Activated CD4-positive, CD25-positive, alpha-beta regulatory T cell treated with anti-CD3 and anti-CD28 coated beads, Interleukin-2, amount 50 U/mL, for 16 hours (primary cell): ENCODE measurements at regions not wholly inside any gene's neighbourhood (a gene's known extent, or its start where the extent isn't known, plus 50 kb on each side); places are given as distances from the start of the nearest gene placed in this dataset.
"Not testable (repeated sequence)": the region's sequence is repeated elsewhere in the genome, so short reads cannot be mapped to it uniquely, and the experiment has no call there.

Source experiments
- DNase-seq: peaks from one replicate; pipeline ENCODE4 v3.0.0-alpha.2; 2020; ENCODE audit warnings: low read depth, low spot score

DNA sequence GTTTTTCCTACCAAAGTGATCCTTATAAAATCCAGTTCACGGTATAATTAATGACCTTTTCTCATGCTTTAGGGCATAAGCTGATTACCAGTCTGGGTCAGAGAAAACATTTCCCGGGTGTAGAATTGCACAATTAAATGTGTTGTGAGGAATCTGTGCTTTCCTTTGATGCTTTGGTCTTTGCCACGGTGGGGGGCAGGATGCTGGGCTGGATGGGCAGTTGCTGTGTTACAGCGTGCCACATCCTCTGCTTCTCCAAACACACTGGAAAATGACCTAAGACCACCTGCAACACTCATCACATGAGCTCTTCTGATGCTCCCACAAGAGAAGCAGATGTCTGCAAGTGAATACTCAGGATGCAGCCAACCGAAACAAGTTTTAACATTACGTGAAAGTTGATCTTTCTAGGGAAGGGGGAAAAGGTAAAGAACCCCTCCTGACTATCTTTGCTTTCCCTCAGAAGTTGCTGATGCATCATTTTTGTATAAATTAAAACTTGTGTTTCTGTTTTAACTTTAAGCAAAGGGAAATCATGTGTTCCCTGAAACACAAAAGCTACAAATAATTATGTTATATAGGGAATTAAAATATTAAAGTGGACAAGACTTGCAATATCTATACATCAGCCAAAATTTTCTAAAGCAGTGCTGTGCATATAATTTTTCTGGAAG is 515.3 kb upstream of the NR5A2 start:
- DNase-seq = no peak

DNA sequence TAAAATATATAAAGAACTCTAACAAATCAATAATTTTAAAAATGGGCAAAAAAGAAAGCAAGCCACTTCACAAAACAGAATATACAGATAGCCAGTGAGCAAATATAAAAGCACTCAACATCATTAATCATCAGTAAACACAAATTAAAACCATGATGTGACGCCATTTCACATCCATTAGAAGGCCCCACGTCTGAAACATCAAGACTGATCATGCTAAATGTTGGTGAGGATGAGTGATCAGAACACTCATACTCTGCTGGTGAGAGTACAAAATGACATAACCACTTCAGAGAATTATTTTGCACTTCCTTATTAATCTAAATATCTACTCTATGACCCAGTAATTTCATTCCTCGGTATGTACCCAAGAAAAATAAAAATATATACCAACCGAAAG is 512.2 kb upstream of the NR5A2 start:
- no peak for DNase-seq

DNA sequence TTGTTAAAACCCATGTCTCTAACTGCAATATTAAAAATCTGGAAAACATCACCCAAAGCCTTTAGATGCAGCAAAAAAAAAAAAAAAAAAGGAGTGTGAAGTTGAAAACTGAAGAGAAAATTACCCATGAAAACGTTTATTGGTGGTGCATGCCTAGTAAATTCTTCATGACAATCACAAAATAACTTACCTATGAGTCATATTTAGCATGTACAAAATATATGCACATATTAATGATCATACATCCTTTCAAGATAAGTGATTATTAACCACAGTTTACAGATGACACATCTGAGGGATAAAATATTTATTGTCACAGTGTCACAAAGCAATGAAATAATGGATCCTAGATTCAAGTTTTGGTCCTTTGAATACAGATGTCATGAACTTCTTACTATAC is 505.2 kb upstream of the NR5A2 start:
- DNase-seq = no peak

DNA sequence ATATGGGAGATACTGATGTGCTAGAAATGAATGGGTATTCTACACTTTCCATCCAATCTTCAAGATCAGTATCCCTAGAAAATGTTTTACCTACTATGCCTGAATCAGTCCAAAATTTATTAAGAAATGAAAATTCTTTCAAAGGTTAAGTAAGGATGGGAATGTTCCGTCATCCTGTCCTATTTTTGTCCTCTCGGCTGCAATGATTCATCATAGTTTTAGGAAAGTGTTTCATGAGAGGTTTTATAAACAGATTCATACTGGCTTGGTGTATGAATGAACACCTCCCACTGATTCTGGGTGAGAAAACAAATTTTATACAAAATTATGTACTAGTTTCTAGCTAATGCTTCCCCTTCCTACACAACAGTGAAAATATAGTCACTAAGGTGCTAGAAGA is 504.6 kb upstream of the NR5A2 start:
- no peak for DNase-seq

DNA sequence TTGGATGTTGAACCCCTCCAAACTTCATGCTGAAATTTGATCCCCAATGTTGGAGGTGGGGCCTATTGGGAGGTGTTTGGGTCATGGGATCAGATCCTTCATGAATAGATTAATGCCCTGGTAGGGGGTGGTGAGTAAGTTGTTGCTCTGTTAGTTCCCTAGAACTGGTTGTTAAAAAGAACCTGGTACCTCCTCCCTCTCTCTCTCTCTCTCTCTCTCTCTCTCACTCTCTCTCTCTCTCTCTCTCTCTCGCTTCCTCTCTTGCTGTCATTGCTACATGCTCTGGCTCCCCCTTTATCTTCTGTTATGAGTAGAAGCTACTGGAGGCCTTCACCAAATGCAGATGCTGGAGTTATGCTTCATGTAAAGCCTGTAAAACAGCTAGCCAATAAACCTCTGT is 498.2 kb upstream of the NR5A2 start:
- no peak for DNase-seq

DNA sequence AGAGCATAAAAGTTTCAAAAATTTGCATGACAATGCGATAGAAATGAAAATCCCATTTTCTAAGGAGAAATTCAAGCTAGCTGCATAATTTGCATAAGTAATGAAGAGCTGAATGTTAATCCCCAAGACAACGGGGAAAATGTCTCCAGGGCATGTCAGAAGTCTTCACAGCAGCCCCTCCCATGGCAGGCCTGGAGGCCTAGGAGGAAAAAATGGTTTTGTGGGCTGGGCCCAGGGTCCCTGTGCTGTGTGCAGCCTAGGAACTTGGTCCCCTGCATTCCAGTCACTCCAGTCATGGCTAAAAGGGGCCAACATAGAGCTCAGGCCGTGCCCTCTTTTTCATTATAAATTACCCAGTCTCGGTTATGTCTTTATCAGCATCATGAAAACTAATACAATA is 494.1 kb upstream of the NR5A2 start:
- DNase-seq = not testable (repeated sequence)

DNA sequence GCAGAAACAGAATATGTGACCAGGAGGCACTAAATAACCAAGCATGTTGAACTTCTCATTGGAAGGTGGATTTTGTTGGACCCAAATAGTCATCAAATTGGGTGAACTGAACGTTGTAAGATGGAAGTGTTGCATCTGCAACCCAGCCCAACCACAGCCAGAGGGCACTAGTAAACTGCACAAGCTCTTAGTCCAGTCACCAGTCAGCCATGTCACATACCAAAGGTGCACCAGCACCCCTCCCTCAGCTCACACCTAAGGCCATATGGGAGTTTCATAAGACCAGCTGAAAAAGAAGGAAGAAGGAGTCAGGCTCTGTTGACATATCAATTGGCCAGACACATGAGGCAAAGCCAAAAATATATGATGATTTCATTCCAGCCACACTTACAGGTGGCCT is 481.7 kb upstream of the NR5A2 start:
- no peak for DNase-seq

DNA sequence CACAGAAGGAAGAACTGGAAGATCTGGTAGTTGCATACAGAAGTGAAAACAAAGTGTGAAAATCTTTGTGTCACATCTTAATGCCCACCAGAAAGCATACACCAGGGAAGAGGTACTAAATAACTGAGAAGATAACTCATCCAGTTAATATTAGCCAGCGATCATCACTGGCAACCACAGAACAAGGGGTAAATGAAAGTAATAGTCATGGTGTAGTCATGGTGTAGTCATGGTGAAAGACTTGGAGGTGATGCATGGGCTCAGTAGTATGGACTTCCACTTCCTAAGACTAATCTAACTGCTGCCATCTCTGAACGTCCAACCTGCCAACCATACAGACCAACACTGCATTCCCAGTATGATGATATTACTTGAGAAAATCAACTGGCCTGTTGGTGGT is 481.2 kb upstream of the NR5A2 start:
- no peak for DNase-seq

DNA sequence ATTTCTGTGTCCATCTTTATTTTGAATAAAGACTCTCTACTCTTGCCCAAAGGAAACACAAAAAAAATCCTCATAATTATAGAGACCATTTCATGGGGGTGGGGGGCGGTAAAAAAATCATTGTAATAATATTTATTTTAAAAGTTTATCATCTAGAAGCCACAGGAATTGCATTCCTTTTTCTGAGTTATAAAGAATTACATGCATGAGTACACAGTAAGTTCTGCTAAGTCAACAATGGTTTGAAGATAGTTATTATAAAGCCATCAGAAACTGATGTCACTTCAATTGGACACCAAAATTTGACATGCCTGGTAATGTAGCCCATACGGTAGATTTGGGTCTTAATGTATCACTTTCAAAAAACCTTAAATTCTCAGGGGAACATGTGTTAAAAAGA is 478.1 kb upstream of the NR5A2 start:
- DNase-seq = no peak

DNA sequence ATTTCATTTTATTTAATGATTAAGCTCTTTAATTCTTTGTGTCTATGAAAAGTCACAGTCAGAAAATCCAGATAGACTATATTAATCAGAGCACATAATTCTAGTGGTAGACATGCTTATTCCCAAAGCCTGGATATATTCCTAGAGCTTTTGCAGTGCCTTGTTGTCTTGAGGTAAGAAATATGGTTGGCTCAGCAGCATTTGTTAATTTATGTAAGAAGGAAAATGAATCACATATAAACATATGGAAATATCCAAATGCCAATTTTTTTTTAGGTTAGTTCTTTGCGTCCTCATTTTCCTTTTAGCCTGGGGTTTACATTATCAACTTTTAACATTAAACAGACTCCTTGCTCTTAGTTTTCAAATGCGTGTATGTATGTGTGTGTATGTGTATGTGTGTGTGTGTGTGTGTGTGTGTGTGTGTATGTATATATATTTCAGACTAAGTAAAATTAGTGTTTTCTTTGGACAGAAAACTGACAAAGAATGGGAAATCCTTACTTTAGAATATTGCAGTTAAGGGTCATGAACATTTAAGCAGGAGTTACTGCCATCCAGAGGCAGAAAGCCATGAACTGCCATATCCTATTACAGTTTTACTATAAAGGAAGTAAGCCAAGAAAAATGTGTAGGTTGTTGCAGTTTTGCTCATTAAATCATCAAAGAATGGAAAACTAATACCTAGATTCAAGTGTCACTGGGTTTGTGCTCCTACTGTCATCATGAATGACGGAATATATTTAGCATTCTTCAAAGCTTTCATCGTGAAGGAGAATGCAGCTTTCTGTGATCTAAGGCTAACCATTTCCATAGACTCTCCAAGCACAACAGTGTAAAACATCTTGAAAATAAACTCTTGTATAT is 477.1 kb upstream of the NR5A2 start:
- no peak for DNase-seq

DNA sequence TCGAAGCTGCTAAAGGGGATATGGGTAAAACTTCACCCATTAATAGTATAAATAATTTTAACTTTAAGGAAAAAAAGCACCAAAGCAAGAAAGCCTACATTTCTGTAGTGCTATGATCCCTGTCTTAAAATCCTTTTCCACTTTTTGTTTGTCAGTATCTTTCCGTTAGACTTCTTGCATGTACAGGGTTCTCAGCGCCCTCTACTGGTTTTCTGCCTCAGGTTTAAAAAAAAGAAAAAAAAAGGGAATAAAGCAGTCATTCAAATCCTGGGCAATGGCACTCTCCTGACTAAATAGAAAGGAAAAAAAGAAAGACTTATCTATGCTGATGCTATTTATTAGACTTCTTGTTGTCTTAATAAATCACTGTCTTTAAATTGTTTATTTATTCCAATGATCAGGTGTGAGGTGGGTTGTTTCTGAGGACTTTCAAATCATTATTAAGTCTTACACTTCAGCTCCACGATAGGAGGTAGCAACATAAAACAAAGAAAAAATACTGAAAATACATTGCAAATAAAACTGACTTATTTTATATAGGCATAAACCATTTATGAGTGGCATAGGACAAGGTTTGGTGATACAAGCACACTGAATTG is 475.4 kb upstream of the NR5A2 start:
- no peak for DNase-seq

DNA sequence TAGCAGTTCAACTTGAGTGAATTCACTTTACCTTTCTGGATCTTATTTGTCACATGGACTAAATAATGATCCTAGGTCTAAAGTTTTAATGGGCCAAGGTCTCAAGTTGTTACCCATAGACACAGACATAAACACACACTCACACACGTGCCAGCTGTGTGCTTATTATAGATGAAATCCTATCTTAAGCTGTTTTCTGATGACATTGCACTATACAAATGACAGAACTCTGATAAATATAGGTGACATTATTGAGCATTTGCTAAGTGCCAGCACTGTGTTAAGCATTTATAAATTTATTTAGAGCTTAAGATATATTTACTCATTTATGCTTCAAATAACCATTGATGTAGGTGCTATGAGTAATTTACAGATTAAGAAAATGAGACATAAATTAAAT is 474.4 kb upstream of the NR5A2 start:
- no peak for DNase-seq

DNA sequence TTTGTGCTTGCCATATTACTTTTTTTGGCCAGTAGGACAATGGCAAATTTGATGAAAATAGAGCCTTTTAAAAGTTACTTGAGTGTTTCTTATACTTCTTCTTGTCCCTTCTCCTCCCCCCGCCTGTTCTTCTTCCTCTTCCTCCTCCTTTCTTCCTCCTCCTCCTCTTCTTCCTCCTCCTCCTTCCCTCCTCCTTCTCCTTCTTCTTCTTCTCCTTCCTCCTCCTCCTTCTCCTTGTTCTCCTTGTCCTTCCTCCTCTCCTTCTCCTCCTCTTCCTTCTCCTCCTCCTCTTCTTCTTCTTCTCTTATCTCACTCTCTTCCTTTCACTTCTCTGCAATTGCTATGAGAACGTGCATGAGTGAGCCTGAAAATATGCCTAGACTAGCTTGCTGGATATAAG is 466.2 kb upstream of the NR5A2 start:
- no peak for DNase-seq

DNA sequence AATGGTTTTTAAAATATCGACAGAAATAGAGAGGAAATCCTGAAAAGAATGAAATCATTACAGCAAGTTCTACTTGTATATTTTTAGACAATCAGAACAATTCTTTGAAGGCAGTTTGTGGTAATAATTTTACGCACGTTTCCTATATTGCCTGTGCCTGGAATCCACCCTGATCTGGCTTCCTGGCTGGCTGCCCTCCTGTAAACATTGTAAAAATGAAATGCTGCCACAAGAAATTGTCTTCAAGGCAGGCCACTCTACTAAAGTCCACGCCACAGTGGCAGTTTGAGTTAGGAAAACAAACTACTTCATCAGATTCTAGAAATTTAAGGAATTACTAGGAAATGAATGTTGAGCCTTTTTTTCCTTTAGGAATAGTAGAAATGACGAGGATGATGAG is 454.5 kb upstream of the NR5A2 start:
- no peak for DNase-seq

DNA sequence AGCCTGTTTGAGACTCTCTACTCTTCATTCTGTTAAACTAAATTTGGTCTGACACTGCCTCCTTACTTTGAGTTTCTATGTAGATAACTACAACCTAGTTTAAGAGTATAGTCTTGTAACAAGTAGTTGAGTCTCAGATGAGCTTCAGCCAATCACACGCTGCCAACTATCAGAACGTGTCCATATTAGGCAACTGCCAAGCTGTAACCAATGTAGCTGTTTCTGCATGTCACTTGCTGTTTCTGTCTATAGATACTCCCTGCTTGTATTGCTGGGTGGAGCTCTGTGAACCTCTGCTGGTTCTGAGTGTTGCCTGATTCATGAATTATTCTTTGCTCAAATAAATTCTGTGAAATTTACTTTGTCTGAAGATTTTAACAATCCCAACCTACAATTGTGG is 452.6 kb upstream of the NR5A2 start:
- no peak for DNase-seq

DNA sequence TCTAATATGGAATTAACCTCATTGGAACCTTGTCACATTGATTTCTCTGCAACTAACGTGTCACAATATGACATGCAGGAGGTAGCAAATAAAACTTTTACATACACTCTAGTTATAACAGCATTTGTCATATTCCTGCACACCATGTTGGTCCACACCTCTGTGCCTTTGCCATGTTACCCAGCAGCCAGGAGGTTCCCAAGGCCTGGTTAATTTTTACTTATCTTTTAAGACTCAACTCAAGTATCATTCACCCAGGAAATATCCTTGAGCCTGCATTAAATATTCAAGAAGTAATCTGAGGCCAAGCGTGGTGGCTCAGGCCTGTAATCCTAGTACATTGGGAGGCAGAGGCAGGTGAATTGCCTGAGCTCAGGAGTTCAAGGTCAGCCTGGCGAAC is 447.2 kb upstream of the NR5A2 start:
- no peak for DNase-seq

DNA sequence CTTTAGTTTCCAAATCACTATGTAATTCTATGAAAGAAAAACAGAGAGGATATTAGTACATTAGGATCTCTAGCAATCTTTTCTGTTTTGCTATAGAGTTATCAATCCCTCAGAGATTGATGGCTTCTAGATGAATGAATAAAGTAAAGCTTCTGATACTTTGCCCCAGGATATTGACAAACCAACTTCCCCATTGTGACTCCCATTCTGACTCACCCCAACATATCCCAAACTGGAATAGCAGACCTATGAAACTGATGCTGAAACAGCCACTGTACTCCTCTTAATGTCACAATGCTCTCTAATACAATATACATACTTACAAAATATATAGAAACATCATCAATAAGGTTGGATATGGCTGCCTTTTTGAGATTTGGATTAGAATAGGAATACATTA is 442.1 kb upstream of the NR5A2 start:
- no peak for DNase-seq

DNA sequence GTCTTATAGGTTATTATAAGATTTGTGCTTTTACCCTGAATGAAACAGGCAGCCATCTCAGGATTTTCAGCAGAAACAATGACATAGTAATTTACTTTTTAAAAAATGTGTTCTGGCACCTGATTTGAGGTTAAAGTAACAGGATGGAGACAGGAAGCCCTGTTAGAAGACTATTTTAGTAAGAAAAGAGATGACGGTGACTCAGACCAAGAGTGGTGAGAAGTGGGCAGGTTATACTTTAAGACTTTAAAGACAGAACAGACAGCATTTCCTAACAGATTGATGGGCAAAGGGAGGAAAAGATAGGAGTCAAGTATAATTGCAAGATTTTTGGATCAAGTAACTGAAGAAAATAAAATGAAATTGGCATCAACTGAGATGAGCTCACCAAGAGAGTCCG is 436.8 kb upstream of the NR5A2 start:
- DNase-seq = no peak

DNA sequence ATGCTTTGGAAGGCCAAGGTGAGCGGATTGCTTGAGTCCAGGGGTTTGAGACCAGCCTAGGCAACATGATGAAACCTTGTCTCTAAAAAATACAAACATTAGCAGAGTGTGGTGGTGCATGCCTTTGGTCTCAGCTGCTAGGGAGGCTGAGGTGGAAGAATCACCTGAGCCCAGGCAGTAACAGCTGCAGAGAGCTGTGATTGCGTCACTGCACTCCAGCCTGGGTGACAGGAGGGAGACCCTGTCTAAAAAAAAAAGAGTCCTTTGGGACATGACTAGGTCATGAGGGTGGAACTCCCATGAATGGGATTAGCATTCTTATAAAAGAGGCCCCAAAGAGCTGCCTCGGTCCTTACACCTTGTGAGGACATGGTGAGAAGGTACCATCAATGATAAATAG is 436.0 kb upstream of the NR5A2 start:
- DNase-seq = no peak

DNA sequence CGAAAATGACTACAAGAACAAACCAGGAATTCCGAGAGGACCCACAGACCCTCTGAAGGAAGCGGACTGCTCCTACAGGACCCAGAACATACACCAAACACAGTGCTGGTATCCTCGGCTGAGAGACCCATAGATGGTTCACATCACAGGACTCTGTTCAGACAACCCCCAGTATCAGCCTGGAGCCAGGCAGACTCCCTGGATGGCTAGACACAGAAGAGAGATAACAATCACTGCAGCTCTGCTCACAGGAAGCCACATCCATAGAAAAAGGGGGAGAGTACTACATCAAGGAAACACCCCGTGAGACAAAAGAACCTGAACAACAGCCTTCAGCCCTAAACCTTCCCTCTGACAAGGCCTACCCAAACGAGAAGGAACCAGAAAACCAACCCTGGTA is 434.0 kb upstream of the NR5A2 start:
- no peak for DNase-seq

DNA sequence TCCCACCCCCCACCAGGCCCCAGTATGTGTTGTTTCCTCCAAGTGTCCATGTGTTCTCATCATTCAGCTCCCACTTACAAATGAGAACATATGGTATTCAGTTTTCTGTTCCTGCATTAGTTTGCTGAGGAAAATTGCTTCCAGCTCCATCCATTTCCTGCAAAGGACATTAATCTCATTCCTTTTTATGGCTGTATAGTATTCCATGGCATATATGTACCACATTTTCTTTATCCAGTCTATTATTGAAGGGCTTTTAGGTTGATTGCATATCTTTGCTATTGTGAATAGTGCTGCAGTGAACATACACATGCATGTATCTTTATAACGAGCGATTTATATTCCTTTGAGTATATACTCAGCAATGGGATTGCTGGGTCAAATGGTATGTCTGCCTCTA is 431.1 kb upstream of the NR5A2 start:
- not testable (repeated sequence) for DNase-seq

DNA sequence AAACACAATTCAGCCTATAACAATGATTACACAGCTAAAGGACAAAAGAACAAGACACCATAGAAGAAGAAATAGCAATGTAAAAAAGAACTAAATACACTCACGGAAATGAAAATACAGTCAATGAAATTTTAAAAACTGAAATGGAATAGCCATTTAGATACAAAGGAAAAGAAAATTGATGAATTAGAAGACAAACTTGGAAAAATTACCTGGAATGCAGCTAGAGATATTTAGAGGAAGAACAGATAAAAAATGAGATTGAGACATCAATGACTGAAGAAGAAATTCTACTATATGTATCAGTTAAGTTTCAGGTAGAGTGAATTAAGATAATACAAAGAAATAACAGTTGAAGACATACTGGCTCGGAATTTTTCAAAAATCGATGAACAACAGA is 430.4 kb upstream of the NR5A2 start:
- no peak for DNase-seq

DNA sequence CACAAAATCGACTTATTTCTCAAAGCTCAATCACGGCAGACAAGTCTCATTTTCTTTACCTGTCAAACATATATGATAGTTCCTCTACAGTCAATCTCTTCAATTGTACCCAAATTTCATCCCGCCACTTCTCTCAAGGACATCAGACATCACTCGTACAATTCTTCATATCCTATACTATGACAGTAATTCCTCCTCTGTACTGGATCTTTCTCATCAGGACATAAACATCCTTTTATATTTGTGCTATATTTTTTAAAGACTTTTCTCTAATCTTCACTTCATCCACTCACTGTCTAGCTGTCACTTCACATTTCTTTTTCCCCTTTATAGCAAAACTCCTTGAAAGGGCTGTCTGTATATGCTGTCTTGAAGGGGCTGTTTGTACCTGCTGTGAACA is 419.1 kb upstream of the NR5A2 start:
- DNase-seq = no peak
